ENCODE measurements at regions not wholly inside any gene's neighbourhood (a gene's known extent, or its start where the extent isn't known, plus 50 kb on each side); places are given as distances from the start of the nearest gene placed in this dataset.
"Not testable (repeated sequence)": the region's sequence is repeated elsewhere in the genome, so short reads cannot be mapped to it uniquely, and the experiment has no call there.

DNA sequence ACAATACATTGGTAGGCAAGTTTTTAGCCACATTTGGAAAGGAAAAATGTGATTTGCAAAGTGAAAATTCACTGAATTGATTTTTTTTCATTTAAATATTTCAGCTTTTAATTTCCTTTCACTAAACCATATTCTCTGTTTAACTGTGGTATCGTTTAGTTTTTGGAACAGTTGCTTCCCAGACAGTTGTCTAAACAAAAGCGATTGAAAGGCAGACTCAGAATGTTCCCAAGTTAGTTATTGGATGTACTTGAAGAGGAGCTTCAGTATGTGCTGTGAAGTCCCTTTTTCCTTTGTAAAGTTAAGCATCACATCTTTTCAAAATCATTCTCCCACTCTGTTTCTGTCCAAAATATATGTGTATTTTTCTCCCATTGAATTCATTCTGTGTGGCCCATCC lies 623.4 kb upstream of the LUZP2 start:
- no peak overlapping the region for H3K4me3 ChIP-seq (ENCODE audit: low read depth, low read length)

DNA sequence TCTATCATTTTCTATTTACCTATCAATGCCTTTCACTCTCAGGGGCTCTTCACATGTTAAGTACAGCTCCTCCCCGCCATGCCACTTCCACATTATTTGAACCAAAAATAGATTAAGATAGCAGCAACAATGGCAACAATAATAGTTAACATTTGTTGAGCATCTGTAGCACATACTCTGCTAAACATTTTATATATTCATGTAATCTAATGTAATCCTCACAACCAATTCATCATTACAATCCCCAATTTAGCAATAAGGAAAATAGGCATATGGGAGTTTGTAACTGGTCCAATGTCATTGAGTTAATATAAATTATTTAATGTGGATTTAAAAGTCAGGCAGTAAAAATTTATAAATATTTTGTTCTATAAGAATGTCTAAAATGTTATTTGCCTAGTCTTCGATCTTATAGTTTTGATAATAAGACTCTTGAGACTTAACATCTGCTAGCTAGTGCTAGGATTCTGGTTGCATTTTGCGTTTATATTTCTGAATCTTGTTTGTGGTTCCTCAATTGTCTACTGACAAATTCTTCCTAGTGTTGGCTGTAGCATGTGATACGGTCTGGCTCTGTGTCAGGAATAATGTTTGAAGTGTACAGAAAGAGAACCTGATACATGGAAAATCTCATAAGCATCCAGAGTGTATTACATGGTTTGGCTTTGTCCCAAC lies 621.5 kb upstream of the LUZP2 start:
- H3K4me3 ChIP-seq (ENCODE audit: low read depth, low read length): no peak overlapping the region
- TF ChIP-seq, protein P1, sequence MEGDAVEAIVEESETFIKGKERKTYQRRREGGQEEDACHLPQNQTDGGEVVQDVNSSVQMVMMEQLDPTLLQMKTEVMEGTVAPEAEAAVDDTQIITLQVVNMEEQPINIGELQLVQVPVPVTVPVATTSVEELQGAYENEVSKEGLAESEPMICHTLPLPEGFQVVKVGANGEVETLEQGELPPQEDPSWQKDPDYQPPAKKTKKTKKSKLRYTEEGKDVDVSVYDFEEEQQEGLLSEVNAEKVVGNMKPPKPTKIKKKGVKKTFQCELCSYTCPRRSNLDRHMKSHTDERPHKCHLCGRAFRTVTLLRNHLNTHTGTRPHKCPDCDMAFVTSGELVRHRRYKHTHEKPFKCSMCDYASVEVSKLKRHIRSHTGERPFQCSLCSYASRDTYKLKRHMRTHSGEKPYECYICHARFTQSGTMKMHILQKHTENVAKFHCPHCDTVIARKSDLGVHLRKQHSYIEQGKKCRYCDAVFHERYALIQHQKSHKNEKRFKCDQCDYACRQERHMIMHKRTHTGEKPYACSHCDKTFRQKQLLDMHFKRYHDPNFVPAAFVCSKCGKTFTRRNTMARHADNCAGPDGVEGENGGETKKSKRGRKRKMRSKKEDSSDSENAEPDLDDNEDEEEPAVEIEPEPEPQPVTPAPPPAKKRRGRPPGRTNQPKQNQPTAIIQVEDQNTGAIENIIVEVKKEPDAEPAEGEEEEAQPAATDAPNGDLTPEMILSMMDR (IDR thresholded peaks at IDR 0.05; ENCODE audit: low read depth, low read length): no peak

More for the DNA sequence above, 623.4 kb upstream of the LUZP2 start:
- TF ChIP-seq, protein P1 (IDR thresholded peaks at IDR 0.05; ENCODE audit: low read depth, low read length): no peak

DNA sequence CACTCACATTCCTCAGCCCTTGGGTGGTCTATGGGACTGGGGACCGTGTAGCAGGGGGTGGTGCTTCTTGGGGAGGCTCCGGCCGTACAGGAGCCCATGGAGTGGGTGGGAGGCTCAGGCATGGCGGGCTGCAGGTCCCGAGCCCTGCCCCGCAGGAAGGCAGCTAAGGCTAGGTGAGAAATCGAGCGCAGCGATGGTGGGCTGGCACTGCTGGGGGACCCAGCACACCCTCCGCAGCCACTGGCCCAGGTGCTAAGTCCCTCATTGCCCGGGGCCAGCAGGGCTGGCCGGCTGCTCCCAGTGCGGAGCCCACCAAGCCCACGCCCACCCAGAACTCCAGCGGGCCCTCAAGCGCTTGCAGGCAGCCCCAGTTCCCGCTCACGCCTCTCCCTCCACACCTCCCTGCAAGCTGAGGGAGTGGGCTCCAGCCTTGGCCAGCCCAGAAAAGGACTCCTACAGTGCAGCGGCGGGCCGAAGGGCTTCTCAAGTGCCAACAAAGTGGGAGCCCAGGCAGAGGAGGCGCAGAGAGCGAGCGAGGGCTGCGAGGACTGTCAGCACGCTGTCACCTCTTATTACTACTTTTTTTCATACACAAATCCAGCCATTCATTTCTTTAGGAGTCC lies 613.3 kb upstream of the LUZP2 start:
- H3K4me3 ChIP-seq (ENCODE audit: low read depth, low read length): not testable (repeated sequence)

DNA sequence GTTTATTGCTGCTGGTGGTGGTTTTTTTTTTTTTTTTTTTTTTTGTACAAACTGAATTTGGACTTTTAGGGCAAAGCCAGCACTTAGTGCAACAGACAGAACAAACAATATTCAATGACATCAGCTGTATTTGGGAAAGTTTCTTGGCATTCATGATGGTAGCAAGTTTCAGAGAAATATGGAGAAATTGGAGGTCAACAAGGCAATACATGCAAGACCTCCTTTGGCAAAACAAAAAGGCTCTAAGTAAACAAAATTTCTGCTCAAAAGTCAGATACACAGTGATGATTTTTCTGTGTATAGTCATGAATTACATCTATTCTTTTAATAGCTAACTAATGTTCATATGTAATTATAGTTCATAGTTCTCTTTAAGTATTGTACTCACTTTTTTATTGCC lies 612.5 kb upstream of the LUZP2 start:
- TF ChIP-seq, protein P1 (IDR thresholded peaks at IDR 0.05; ENCODE audit: low read depth, low read length): no peak
- no peak overlapping the region for H3K4me3 ChIP-seq (ENCODE audit: low read depth, low read length)

DNA sequence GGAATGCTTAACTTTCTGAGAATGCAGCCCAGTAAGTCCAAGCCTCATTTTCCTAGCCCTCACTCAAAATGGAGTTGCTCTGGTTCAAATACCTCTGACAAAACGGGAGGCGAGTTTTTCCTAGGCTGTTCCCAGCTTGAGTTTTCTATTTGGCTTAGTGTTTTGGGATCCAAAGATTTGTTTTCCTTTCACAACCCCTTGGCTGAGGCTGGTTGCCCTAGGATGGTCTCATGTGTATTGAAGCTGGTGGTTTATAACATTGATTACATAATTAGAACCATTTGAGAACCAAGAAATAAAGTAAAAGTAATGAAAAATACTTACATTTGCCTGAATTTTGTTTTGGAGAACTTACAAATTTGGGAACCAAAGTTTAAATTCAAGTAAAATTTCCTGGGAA lies 611.1 kb upstream of the LUZP2 start:
- H3K4me3 ChIP-seq (ENCODE audit: low read depth, low read length): no peak overlapping the region
- TF ChIP-seq, protein P1 (IDR thresholded peaks at IDR 0.05; ENCODE audit: low read depth, low read length): no peak

DNA sequence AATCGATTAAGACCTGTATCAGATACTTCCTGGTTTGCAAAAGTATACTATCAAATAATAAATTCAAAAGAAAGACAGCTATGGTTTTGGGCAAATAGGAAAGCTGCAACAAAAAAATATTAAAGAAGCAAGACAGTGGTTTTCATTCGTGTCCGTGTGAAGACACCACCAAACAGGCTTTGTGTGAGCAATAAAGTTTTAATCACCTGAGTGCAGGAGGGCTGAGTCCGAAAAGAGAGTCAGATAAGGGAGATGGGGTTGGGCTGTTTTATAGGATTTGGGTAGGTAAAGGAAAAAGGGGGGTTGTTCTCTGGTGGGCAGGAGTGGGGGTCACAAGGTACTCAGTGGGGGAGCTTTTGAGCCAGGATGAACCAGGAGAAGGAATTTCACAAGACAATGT lies 609.7 kb upstream of the LUZP2 start:
- H3K4me3 ChIP-seq (ENCODE audit: low read depth, low read length): not testable (repeated sequence)

DNA sequence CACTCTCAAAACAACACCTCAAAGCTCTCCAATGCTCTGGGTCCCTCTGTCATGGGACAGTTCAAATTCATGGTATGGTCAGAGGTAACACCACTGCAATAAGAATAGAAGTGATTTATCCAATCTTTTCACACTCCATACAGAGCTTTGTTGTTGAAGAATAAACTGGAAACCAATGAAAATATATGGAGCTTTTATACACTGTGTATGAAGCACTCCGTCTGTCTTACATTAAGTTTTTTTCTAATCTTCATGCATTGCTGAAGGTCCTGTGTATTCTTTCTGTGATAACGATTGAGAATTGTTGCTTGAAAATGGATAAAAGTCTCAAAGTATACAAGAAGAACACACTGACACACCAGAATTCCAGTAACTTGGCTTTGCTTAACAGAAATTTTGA lies 603.7 kb upstream of the LUZP2 start:
- H3K4me3 ChIP-seq (ENCODE audit: low read depth, low read length): no peak overlapping the region
- TF ChIP-seq, protein P1 (IDR thresholded peaks at IDR 0.05; ENCODE audit: low read depth, low read length): no peak

DNA sequence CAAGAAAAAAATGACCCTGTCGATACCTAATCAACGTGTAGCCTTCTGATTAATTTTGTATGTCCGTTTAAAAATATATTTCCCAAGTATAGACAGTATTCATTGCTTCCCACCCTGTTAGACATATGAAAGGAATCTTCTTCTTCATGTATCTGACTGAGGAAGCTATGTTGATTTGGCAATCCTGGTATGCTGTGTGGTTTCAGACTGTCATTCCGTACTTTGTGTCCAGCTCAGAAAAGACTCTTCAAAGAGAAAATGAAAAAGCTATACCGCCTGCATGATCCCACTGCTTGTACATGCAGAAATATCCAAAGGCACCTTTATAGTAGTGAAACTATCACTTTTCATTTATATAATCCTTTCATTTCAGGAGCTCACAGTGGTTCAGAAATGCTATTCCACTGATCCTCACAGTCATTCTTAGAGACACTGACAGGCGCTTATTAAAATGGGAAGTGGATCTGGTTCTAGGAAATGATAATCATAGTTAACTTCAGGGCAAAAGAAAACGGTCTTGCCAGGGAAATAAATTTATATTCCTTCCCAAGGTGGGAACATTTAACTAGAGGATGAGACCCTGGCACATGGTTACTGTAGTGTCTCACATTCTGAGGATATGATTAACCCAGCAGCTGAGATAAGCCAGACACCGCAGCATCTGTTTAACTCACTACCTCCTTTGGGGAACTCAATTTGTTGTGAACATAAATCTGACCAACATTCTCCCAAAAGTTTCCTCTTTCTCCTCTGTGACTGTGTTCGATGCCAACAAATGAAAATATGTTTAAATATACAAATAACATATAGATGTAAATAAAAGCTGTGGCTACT lies 599.2 kb upstream of the LUZP2 start:
- TF ChIP-seq, protein P1 (IDR thresholded peaks at IDR 0.05; ENCODE audit: low read depth, low read length): no peak
- H3K4me3 ChIP-seq (ENCODE audit: low read depth, low read length): peak overlapping the region; percentile 33
